GM12878 (cell line): ENCODE measurements at regions not wholly inside any gene's neighbourhood (a gene's known extent, or its start where the extent isn't known, plus 50 kb on each side); places are given as distances from the start of the nearest gene placed in this dataset.

ENCODE experiments used
- ATAC-seq: fragments of 200-7000 bp; cut with Tn5 transposase; 3 replicates; pipeline ENCODE4 v1.9.1; 2020; ENCODE audit warnings: mild to moderate bottlenecking, moderate library complexity
- BruUV-seq: library from RNA; stranded (reverse); fragments of 400-500 nt; replicated peaks from 2 replicates; lab custom pipeline; 2021; lab: Mats Ljungman, UMichigan
- CTCF ChIA-PET: fragments of 300-600 bp; sonication (Branson Sonifier 250); formaldehyde crosslinking; extraction: SDS; loops from one replicate; lab custom pipeline; 2021; ENCODE audit warnings: inconsistent platforms; lab: Yijun Ruan, JAX
- POLR2A ChIA-PET: fragments of 350-600 bp; formaldehyde crosslinking; extraction: SDS; loops from one replicate; lab custom pipeline; 2021; ENCODE audit warnings: inconsistent platforms; lab: Charles Lee
- RAD21 ChIA-PET: fragments of 300-600 bp; sonication (Branson Sonifier 250); formaldehyde crosslinking; loops from one replicate; lab custom pipeline; 2023; ENCODE audit warnings: antibody characterized with exemption; ENCODE audit not compliant: unreplicated experiment; lab: Charles Lee
- SMC1A ChIA-PET: fragments of 300-600 bp; sonication (Branson Sonifier 250); formaldehyde crosslinking; loops from one replicate; lab custom pipeline; 2023; ENCODE audit not compliant: unreplicated experiment, uncharacterized antibody; lab: Charles Lee
- DNase-seq: peaks from one replicate; pipeline ENCODE4 v3.0.0-alpha.2; 2011; ENCODE audit warnings: low read depth, low spot score
- FAIRE-seq: peaks from 3 replicates; lab custom pipeline; 2011; peaks lifted over from hg19 to GRCh38; lab: Jason Lieb, UNC
- H2AFZ ChIP-seq: 2 replicates; pipeline ENCODE4 v1.6.0; 2011; ENCODE audit warnings: low read depth, low read length, control low read depth; ENCODE audit not compliant: control insufficient read depth
- H3K27ac ChIP-seq: 2 replicates; pipeline ENCODE4 v1.5.1; 2011; ENCODE audit warnings: control low read depth; ENCODE audit not compliant: control insufficient read depth, insufficient read depth
- H3K27me3 ChIP-seq, 2 experiments: replicated peaks in 1 of 2; 2 replicates each; pipeline versions ENCODE4 v1.6.0 to v1.6.1; 2011; ENCODE audit warnings: low read length in 1 of 2; ENCODE audit not compliant: control insufficient read depth in 2 of 2, insufficient read depth in 2 of 2
- H3K36me3 ChIP-seq, 2 experiments: 2 replicates each; pipeline ENCODE4 v1.5.1; 2011; ENCODE audit warnings: low read length in 1 of 2; ENCODE audit not compliant: control insufficient read depth in 2 of 2, insufficient read depth in 2 of 2
- H3K4me1 ChIP-seq: 2 replicates; pipeline ENCODE4 v1.6.1; 2011; ENCODE audit warnings: mild to moderate bottlenecking, low read length, moderate library complexity, mixed read lengths; ENCODE audit not compliant: control insufficient read depth, insufficient read depth
- H3K4me2 ChIP-seq: 2 replicates; pipeline ENCODE4 v1.6.0; 2011; ENCODE audit warnings: control low read depth; ENCODE audit not compliant: control insufficient read depth, insufficient read depth
- H3K4me3 ChIP-seq: fragments of 200-600 bp; sonication (generic); 2 replicates; pipeline ENCODE4 v1.5.1; 2016
- H3K79me2 ChIP-seq: 2 replicates; pipeline ENCODE4 v1.6.0; 2011; ENCODE audit warnings: low read length; ENCODE audit not compliant: control insufficient read depth, insufficient read depth
- H3K9ac ChIP-seq: 2 replicates; pipeline ENCODE4 v1.8.0; 2011; ENCODE audit warnings: low read length, control low read depth, mixed read lengths; ENCODE audit not compliant: control insufficient read depth, insufficient read depth
- H3K9me3 ChIP-seq: replicated peaks from 3 replicates; pipeline ENCODE4 v1.5.1; 2011; ENCODE audit warnings: mild to moderate bottlenecking, low read length; ENCODE audit not compliant: control insufficient read depth, insufficient read depth
- H4K20me1 ChIP-seq: 2 replicates; pipeline ENCODE4 v1.6.0; 2011; ENCODE audit not compliant: control insufficient read depth, insufficient read depth
- ATF7 ChIP-seq: fragments of 450-650 bp; IDR thresholded peaks from 2 replicates; pipeline ENCODE4 v1.6.1; 2016; ENCODE audit warnings: low read depth, mild to moderate bottlenecking
- BRCA1 ChIP-seq: IDR thresholded peaks from 2 replicates; pipeline ENCODE4 v1.6.1; 2011; ENCODE audit warnings: low read depth, low read length, improper control_type of control experiment
- EZH2 ChIP-seq: IDR thresholded peaks from 2 replicates; pipeline ENCODE4 v1.6.1; 2012; ENCODE audit warnings: low read depth, mild to moderate bottlenecking, control low read depth, inconsistent platforms, low read length, borderline replicate concordance; ENCODE audit not compliant: control insufficient read depth
- GABPA ChIP-seq: IDR thresholded peaks from 2 replicates; pipeline ENCODE4 v1.6.1; 2014; ENCODE audit warnings: antibody characterized with exemption, low read depth, mild to moderate bottlenecking, inconsistent platforms
- IRF4 ChIP-seq: IDR thresholded peaks from 2 replicates; pipeline ENCODE4 v1.6.1; 2011; ENCODE audit warnings: low read depth, low read length
- MXI1 ChIP-seq: fragments of 150-350 bp; IDR thresholded peaks from 2 replicates; pipeline ENCODE4 v1.6.1; 2011; ENCODE audit warnings: low read depth, mild to moderate bottlenecking, inconsistent platforms, low read length, improper control_type of control experiment
- POLR2AphosphoS5 ChIP-seq: IDR thresholded peaks from 2 replicates; pipeline ENCODE4 v1.6.1; 2011; ENCODE audit warnings: mild to moderate bottlenecking, low read length, inconsistent platforms
- SMAD5 ChIP-seq: IDR thresholded peaks from 2 replicates; pipeline ENCODE4 v1.6.1; 2016; ENCODE audit warnings: antibody characterized with exemption, low read depth
- SP1 ChIP-seq: IDR thresholded peaks from one replicate; pipeline ENCODE4 v1.6.1; 2011; ENCODE audit warnings: low read depth, low read length
- WGBS: methylation state at CpG from one replicate; pipeline ENCODE4 v1.1.6; 2016; ENCODE audit warnings: low lambda C conversion rate; ENCODE audit not compliant: insufficient replicate concordance, insufficient coverage; ENCODE audit errors: missing lambda C conversion rate; 5-methylcytosine and 5-hydroxymethylcytosine counted together
- in situ Hi-C: fragments of 300-500 bp; cut with MboI; formaldehyde crosslinking; loops from 9 replicates; pipeline ENCODE4 v1.14.3; 2018; ENCODE audit warnings: mixed read lengths
- intact Hi-C: fragments of 100-400 bp; cut with micrococcal nuclease; formaldehyde crosslinking; loops from one replicate; pipeline ENCODE4 v1.14.2; 2022; ENCODE audit not compliant: unreplicated experiment
- TF ChIP-seq, protein P1 (sequence below): IDR thresholded peaks from 2 replicates; pipeline ENCODE4 v1.6.1; 2012; ENCODE audit warnings: mild to moderate bottlenecking, low read depth, low read length
- TF ChIP-seq, protein P2 (sequence below), 3 experiments: IDR thresholded peaks in 2 of 3; conservative IDR thresholded peaks in 1 of 3; 2 replicates each; pipeline ENCODE4 v1.5.1; 2011; ENCODE audit warnings: low read depth in 3 of 3, low read length in 3 of 3, mild to moderate bottlenecking in 3 of 3, control low read depth in 2 of 3, moderate library complexity in 2 of 3, inconsistent platforms in 1 of 3, mixed read lengths in 1 of 3; ENCODE audit not compliant: control insufficient read depth in 2 of 3, insufficient read depth in 1 of 3; ENCODE audit errors: extremely low read depth in 1 of 3
- TF ChIP-seq, protein P3 (sequence below): fragments of 150-350 bp; IDR thresholded peaks from 2 replicates; pipeline ENCODE4 v1.6.1; 2016; ENCODE audit warnings: low read depth, low read length
- TF ChIP-seq, protein P4 (sequence below): IDR thresholded peaks from 2 replicates; pipeline ENCODE4 v1.6.1; 2012; ENCODE audit warnings: low read length, inconsistent platforms

DNA sequence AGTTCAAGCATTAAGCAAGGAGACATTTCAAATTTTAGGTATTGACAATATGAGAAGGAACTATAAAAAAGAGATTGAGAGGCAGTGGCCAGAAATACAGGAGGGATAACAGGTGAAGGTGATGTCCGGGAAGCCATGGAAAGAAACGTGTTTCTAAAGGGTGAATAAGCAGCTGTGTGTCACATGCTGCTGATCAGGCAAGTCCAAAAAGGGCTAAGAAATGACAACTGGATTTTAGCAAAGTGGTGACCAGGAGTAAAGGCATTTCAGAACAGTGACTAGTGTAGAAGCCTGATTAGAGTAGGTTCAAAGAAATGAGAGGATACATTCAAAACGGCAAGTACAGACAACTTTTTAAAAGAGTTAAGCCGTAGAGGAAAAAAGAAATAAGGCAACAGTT lies 204.3 kb upstream of the DIO2 start:
- H2AFZ ChIP-seq: no peak overlapping the region
- no peak overlapping the region for H3K4me3 ChIP-seq
- ChIA-PET CTCF (no interaction called here), RAD21 (no interaction called here), SMC1A (no interaction called here), POLR2A (no interaction called here)
- WGBS: 20% methylated on average over 4 of the region's 4 CpGs
- in situ Hi-C loops (no loop called here), intact Hi-C loops (no loop called here)
- H3K79me2 ChIP-seq: no peaks in the 10 kb centered on the region
- BruUV-seq: no TSS peak
- H3K9me3 ChIP-seq: no peaks in the 10 kb centered on the region
- no peak overlapping the region for H3K9ac ChIP-seq
- no peak for DNase-seq
- no peaks in the 10 kb centered on the region for H4K20me1 ChIP-seq
- H3K27ac ChIP-seq: no peak overlapping the region
- H3K36me3 ChIP-seq: no peaks in the 10 kb centered on the region
- H3K4me1 ChIP-seq: no peaks in the 10 kb centered on the region
- H3K27me3 ChIP-seq: no peaks in the 10 kb centered on the region
- ATAC-seq: no peak
- no peak for FAIRE-seq
- no peak overlapping the region for H3K4me2 ChIP-seq
- TF ChIP-seq MXI1: no peak
- TF ChIP-seq, protein P1, sequence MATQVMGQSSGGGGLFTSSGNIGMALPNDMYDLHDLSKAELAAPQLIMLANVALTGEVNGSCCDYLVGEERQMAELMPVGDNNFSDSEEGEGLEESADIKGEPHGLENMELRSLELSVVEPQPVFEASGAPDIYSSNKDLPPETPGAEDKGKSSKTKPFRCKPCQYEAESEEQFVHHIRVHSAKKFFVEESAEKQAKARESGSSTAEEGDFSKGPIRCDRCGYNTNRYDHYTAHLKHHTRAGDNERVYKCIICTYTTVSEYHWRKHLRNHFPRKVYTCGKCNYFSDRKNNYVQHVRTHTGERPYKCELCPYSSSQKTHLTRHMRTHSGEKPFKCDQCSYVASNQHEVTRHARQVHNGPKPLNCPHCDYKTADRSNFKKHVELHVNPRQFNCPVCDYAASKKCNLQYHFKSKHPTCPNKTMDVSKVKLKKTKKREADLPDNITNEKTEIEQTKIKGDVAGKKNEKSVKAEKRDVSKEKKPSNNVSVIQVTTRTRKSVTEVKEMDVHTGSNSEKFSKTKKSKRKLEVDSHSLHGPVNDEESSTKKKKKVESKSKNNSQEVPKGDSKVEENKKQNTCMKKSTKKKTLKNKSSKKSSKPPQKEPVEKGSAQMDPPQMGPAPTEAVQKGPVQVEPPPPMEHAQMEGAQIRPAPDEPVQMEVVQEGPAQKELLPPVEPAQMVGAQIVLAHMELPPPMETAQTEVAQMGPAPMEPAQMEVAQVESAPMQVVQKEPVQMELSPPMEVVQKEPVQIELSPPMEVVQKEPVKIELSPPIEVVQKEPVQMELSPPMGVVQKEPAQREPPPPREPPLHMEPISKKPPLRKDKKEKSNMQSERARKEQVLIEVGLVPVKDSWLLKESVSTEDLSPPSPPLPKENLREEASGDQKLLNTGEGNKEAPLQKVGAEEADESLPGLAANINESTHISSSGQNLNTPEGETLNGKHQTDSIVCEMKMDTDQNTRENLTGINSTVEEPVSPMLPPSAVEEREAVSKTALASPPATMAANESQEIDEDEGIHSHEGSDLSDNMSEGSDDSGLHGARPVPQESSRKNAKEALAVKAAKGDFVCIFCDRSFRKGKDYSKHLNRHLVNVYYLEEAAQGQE: no peak
- TF ChIP-seq EZH2: no peak
- TF ChIP-seq ATF7: no peak
- TF ChIP-seq, protein P2, sequence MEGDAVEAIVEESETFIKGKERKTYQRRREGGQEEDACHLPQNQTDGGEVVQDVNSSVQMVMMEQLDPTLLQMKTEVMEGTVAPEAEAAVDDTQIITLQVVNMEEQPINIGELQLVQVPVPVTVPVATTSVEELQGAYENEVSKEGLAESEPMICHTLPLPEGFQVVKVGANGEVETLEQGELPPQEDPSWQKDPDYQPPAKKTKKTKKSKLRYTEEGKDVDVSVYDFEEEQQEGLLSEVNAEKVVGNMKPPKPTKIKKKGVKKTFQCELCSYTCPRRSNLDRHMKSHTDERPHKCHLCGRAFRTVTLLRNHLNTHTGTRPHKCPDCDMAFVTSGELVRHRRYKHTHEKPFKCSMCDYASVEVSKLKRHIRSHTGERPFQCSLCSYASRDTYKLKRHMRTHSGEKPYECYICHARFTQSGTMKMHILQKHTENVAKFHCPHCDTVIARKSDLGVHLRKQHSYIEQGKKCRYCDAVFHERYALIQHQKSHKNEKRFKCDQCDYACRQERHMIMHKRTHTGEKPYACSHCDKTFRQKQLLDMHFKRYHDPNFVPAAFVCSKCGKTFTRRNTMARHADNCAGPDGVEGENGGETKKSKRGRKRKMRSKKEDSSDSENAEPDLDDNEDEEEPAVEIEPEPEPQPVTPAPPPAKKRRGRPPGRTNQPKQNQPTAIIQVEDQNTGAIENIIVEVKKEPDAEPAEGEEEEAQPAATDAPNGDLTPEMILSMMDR (IDR thresholded peaks at IDR 0.05 in 2 of 3, conservative IDR thresholded peaks at IDR 0.05 in 1 of 3; ENCODE audit: control insufficient read depth in 2 of 3, extremely low read depth in 1 of 3, insufficient read depth in 1 of 3, low read depth in 3 of 3, low read length in 3 of 3): no peak
- TF ChIP-seq SMAD5: no peak
- TF ChIP-seq, protein P3, sequence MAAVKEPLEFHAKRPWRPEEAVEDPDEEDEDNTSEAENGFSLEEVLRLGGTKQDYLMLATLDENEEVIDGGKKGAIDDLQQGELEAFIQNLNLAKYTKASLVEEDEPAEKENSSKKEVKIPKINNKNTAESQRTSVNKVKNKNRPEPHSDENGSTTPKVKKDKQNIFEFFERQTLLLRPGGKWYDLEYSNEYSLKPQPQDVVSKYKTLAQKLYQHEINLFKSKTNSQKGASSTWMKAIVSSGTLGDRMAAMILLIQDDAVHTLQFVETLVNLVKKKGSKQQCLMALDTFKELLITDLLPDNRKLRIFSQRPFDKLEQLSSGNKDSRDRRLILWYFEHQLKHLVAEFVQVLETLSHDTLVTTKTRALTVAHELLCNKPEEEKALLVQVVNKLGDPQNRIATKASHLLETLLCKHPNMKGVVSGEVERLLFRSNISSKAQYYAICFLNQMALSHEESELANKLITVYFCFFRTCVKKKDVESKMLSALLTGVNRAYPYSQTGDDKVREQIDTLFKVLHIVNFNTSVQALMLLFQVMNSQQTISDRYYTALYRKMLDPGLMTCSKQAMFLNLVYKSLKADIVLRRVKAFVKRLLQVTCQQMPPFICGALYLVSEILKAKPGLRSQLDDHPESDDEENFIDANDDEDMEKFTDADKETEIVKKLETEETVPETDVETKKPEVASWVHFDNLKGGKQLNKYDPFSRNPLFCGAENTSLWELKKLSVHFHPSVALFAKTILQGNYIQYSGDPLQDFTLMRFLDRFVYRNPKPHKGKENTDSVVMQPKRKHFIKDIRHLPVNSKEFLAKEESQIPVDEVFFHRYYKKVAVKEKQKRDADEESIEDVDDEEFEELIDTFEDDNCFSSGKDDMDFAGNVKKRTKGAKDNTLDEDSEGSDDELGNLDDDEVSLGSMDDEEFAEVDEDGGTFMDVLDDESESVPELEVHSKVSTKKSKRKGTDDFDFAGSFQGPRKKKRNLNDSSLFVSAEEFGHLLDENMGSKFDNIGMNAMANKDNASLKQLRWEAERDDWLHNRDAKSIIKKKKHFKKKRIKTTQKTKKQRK: no peak
- no peak for TF ChIP-seq SP1
- TF ChIP-seq GABPA: no peak
- TF ChIP-seq, protein P4, sequence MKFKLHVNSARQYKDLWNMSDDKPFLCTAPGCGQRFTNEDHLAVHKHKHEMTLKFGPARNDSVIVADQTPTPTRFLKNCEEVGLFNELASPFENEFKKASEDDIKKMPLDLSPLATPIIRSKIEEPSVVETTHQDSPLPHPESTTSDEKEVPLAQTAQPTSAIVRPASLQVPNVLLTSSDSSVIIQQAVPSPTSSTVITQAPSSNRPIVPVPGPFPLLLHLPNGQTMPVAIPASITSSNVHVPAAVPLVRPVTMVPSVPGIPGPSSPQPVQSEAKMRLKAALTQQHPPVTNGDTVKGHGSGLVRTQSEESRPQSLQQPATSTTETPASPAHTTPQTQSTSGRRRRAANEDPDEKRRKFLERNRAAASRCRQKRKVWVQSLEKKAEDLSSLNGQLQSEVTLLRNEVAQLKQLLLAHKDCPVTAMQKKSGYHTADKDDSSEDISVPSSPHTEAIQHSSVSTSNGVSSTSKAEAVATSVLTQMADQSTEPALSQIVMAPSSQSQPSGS: no peak
- no peak for TF ChIP-seq POLR2AphosphoS5
- no peak for TF ChIP-seq IRF4
- no peak for TF ChIP-seq BRCA1
